A549 (cell line): ENCODE measurements at regions not wholly inside any gene's neighbourhood (a gene's known extent, or its start where the extent isn't known, plus 50 kb on each side); places are given as distances from the start of the nearest gene placed in this dataset.

Source experiments
- ATAC-seq, 2 experiments: fragments of 200-7000 bp in 1 of 2; fragments of >200 bp in 1 of 2; cut with Nextera tagmentation in 1 of 2; cut with Tn5 transposase in 1 of 2; 3 replicates each; pipeline versions ENCODE4 v1.8.0 to v1.9.1; 2018 to 2020; ENCODE audit warnings: mild to moderate bottlenecking in 1 of 2, moderate library complexity in 1 of 2
- CTCF ChIA-PET: fragments of 300-600 bp; sonication (Branson Sonifier 250); formaldehyde crosslinking; extraction: SDS; loops from one replicate; lab custom pipeline; 2021; ENCODE audit warnings: antibody characterized with exemption, inconsistent platforms; lab: Yijun Ruan, JAX
- POLR2A ChIA-PET: fragments of 350-600 bp; formaldehyde crosslinking; extraction: SDS; loops from one replicate; lab custom pipeline; 2021; ENCODE audit warnings: antibody characterized with exemption, inconsistent platforms; lab: Yijun Ruan, JAX
- DNase-seq, 2 experiments: peaks; one replicate each; pipeline versions ENCODE4 v3.0.0 to v3.0.0-alpha.2; 2011 to 2016; ENCODE audit warnings: low read depth in 1 of 2, low spot score in 1 of 2
- FAIRE-seq: peaks from 2 replicates; lab custom pipeline; 2011; peaks lifted over from hg19 to GRCh38; lab: Jason Lieb, UNC
- H3K27ac ChIP-seq, 2 experiments: fragments of >200 bp; sonication (Bioruptor Twin); formaldehyde crosslinking; 3 replicates each; pipeline ENCODE4 v1.5.1; 2016 to 2017
- H3K4me1 ChIP-seq: fragments of >200 bp; sonication (Bioruptor Twin); formaldehyde crosslinking; 3 replicates; pipeline ENCODE4 v1.6.1; 2016
- H3K4me2 ChIP-seq: fragments of >200 bp; sonication (Bioruptor Twin); formaldehyde crosslinking; 3 replicates; pipeline ENCODE4 v1.6.1; 2016
- H3K4me3 ChIP-seq: fragments of >200 bp; sonication (Bioruptor Twin); formaldehyde crosslinking; 3 replicates; pipeline ENCODE4 v1.5.1; 2016
- H3K9me3 ChIP-seq: fragments of >200 bp; sonication (Bioruptor Twin); formaldehyde crosslinking; 3 replicates; pipeline ENCODE4 v1.6.1; 2016
- BHLHE40 ChIP-seq: IDR thresholded peaks from 2 replicates; pipeline ENCODE4 v1.6.1; 2012; ENCODE audit warnings: low read depth, low read length, inconsistent platforms
- CBX8 ChIP-seq: fragments of 200-600 bp; sonication (generic); IDR thresholded peaks from 2 replicates; pipeline ENCODE4 v1.6.1; 2016
- CHD2 ChIP-seq: fragments of 150-350 bp; IDR thresholded peaks from 2 replicates; pipeline ENCODE4 v1.6.1; 2014; ENCODE audit warnings: low read length; ENCODE audit not compliant: partially characterized antibody
- CTCF ChIP-seq: fragments of >200 bp; sonication (Bioruptor Twin); formaldehyde crosslinking; IDR thresholded peaks from 3 replicates; pipeline ENCODE4 v1.5.1; 2016
- E2F6 ChIP-seq: IDR thresholded peaks from 2 replicates; pipeline ENCODE4 v1.6.1; 2012; ENCODE audit warnings: low read depth, borderline replicate concordance
- ELK1 ChIP-seq: fragments of 150-350 bp; IDR thresholded peaks from 2 replicates; pipeline ENCODE4 v1.6.1; 2014; ENCODE audit warnings: low read depth, mild to moderate bottlenecking, low read length
- EP300 ChIP-seq, 2 experiments: fragments of >200 bp; sonication (Bioruptor Twin); formaldehyde crosslinking; IDR thresholded peaks; 2 replicates in 1 of 2; 3 replicates in 1 of 2; pipeline ENCODE4 v1.6.1; 2016 to 2017
- ESRRA ChIP-seq: fragments of 150-350 bp; IDR thresholded peaks from 2 replicates; pipeline ENCODE4 v1.6.1; 2014; ENCODE audit warnings: mild to moderate bottlenecking, low read length, borderline replicate concordance
- GATA3 ChIP-seq: IDR thresholded peaks from 2 replicates; pipeline ENCODE4 v1.6.1; 2012; ENCODE audit warnings: borderline replicate concordance
- HMGXB4 ChIP-seq: fragments of 250-450 bp; sonication (Bioruptor Pico); IDR thresholded peaks from 2 replicates; pipeline ENCODE4 v1.5.0; 2021; ENCODE audit warnings: mild to moderate bottlenecking, moderate library complexity, borderline replicate concordance
- JUNB ChIP-seq: fragments of >200 bp; sonication (Bioruptor Twin); formaldehyde crosslinking; IDR thresholded peaks from 2 replicates; pipeline ENCODE4 v1.6.1; 2016
- MAX ChIP-seq: IDR thresholded peaks from 2 replicates; pipeline ENCODE4 v1.6.1; 2012
- NPAS2 ChIP-seq: fragments of 250-450 bp; sonication (Bioruptor Pico); IDR thresholded peaks from 2 replicates; pipeline ENCODE4 v1.8.0; 2022; ENCODE audit warnings: mild to moderate bottlenecking, moderate library complexity, borderline replicate concordance
- PHF8 ChIP-seq: fragments of 200-600 bp; sonication (generic); IDR thresholded peaks from 2 replicates; pipeline ENCODE4 v1.6.1; 2016; ENCODE audit warnings: low read depth, mild to moderate bottlenecking, antibody characterized with exemption, moderate library complexity, borderline replicate concordance
- POLR2A ChIP-seq: IDR thresholded peaks from 2 replicates; pipeline ENCODE4 v1.6.1; 2012; ENCODE audit warnings: mild to moderate bottlenecking, low read length
- RARB ChIP-seq: fragments of 250-450 bp; sonication (Bioruptor Pico); IDR thresholded peaks from 2 replicates; pipeline ENCODE4 v1.8.0; 2021; ENCODE audit warnings: mild to moderate bottlenecking, moderate library complexity
- REST ChIP-seq: fragments of 200-600 bp; sonication (generic); IDR thresholded peaks from 2 replicates; pipeline ENCODE4 v1.6.1; 2016; ENCODE audit warnings: antibody characterized with exemption, mild to moderate bottlenecking, moderate library complexity
- SMC3 ChIP-seq: fragments of >200 bp; sonication (Bioruptor Twin); formaldehyde crosslinking; IDR thresholded peaks from 3 replicates; pipeline ENCODE4 v1.6.1; 2018; ENCODE audit warnings: inconsistent platforms
- SREBF2 ChIP-seq: fragments of 450-650 bp; IDR thresholded peaks from 2 replicates; pipeline ENCODE4 v1.6.1; 2014; ENCODE audit warnings: mild to moderate bottlenecking, moderate library complexity
- ZC3H11A ChIP-seq: fragments of 450-650 bp; IDR thresholded peaks from 2 replicates; pipeline ENCODE4 v1.6.1; 2014; ENCODE audit warnings: antibody characterized with exemption, mild to moderate bottlenecking
- ZNF302 ChIP-seq: fragments of 250-450 bp; sonication (Bioruptor Pico); IDR thresholded peaks from 2 replicates; pipeline ENCODE4 v1.9.0; 2021; ENCODE audit warnings: inconsistent platforms, mild to moderate bottlenecking, moderate library complexity
- ZSCAN20 ChIP-seq: fragments of 250-450 bp; sonication (Bioruptor Pico); IDR thresholded peaks from 2 replicates; pipeline ENCODE4 v1.8.0; 2022; ENCODE audit warnings: mild to moderate bottlenecking, moderate library complexity
- WGBS: methylation state at CpG from one replicate; pipeline ENCODE4 v1.1.6; 2017; ENCODE audit errors: missing lambda C conversion rate; 5-methylcytosine and 5-hydroxymethylcytosine counted together

GRCh38 chr2:120404941-120405758 is 59.2 kb downstream of the INHBB start:
- CTCF ChIA-PET, result interaction anchor here (1.0 to 2.5 kb wide), 4 partner anchors 12 to 148 kb away, joined by 3 to 8 read pairs (median 6); no protein-coding TSS in a partner anchor
- ATAC-seq, result no peak
- peaks cover 35% of the 10 kb centered on the region for H3K4me1 ChIP-seq

GRCh38 chr2:120405759-120406099 is 59.8 kb downstream of the INHBB start:
- no peak for FAIRE-seq

More at GRCh38 chr2:120404941-120405758, 59.2 kb downstream of the INHBB start:
- POLR2A ChIA-PET, result no interaction called here
- Histone ChIP-seq H3K4me3 (no peak overlapping the region), H3K4me2 (no peak overlapping the region), H3K27ac (peak overlapping the region; percentile 63 to 84; a peak in 4 of 6 replicates), H3K9me3 (peaks cover 11% of the 10 kb centered on the region)
- 95% methylated on average over 17 of the region's 19 CpGs for WGBS
- no peak for FAIRE-seq
- DNase-seq, result no peak
- no peak for TF ChIP-seq NPAS2
- TF ChIP-seq BHLHE40, result no peak
- TF ChIP-seq RARB, result no peak
- no peak for TF ChIP-seq ZNF302 (CRISPR knock-in tag)
- no peak for TF ChIP-seq GATA3
- no peak for TF ChIP-seq E2F6
- no peak for TF ChIP-seq HMGXB4
- TF ChIP-seq SMC3, result no peak
- TF ChIP-seq CBX8, result no peak
- TF ChIP-seq POLR2A, result no peak
- TF ChIP-seq CHD2, result no peak
- TF ChIP-seq ZC3H11A, result no peak

More at GRCh38 chr2:120405759-120406099, 59.8 kb downstream of the INHBB start:
- CTCF ChIA-PET, result interaction anchor here (2.5 kb wide), 1 partner anchor 147 kb away, joined by 8 read pairs; no protein-coding TSS in a partner anchor
- H3K4me3 ChIP-seq, result no peak overlapping the region
- peak overlapping the region; percentile 63 to 84; a peak in 4 of 6 replicates for H3K27ac ChIP-seq
- peaks cover 17% of the 10 kb centered on the region for H3K9me3 ChIP-seq
- ATAC-seq (no peak), DNase-seq (no peak)
- no peak overlapping the region for H3K4me2 ChIP-seq
- POLR2A ChIA-PET, result no interaction called here
- peaks cover 30% of the 10 kb centered on the region for H3K4me1 ChIP-seq
- WGBS, result 89% methylated on average over 4 of the region's 5 CpGs
- TF ChIP-seq ZSCAN20 (CRISPR knock-in tag), result no peak
- TF ChIP-seq RARB, result no peak
- no peak for TF ChIP-seq EP300 (IDR thresholded peaks at IDR 0.05)
- TF ChIP-seq SMC3, result no peak
- TF ChIP-seq SREBF2, result no peak
- no peak for TF ChIP-seq ELK1
- no peak for TF ChIP-seq MAX
- TF ChIP-seq REST, result no peak
- no peak for TF ChIP-seq CTCF
- no peak for TF ChIP-seq ESRRA
- TF ChIP-seq PHF8, result no peak
- TF ChIP-seq JUNB, result no peak
